SHP77 (cell line): ENCODE measurements at regions not wholly inside any gene's neighbourhood (a gene's known extent, or its start where the extent isn't known, plus 50 kb on each side); places are given as distances from the start of the nearest gene placed in this dataset.
"Not testable (repeated sequence)": the region's sequence is repeated elsewhere in the genome, so short reads cannot be mapped to it uniquely, and the experiment has no call there.

Source experiments
- DNase-seq, 2 experiments: peaks; one replicate each; lab custom pipeline; 2025; lab: John Stamatoyannopoulos, UW

DNA sequence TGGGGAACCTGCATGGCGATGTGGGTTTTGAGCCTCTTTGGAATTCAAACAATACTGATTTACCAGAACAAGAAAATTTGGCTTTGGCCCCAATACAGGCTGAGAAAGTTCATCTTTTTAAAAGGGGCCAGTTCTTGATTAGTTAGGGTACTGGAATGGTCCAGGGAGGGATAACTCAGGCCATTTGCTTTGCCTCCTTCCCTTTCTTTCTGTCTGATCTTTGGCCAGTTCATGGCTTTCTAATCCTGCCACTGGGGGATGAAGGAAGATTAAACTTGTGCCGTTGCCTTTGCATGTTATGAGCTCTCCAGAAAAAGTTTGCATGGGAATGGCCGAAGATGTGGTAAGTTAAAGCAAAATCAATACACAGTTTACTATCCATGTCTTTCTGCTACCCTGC is 78.4 kb downstream of the ADAMTS15 start:
- no peak for DNase-seq

DNA sequence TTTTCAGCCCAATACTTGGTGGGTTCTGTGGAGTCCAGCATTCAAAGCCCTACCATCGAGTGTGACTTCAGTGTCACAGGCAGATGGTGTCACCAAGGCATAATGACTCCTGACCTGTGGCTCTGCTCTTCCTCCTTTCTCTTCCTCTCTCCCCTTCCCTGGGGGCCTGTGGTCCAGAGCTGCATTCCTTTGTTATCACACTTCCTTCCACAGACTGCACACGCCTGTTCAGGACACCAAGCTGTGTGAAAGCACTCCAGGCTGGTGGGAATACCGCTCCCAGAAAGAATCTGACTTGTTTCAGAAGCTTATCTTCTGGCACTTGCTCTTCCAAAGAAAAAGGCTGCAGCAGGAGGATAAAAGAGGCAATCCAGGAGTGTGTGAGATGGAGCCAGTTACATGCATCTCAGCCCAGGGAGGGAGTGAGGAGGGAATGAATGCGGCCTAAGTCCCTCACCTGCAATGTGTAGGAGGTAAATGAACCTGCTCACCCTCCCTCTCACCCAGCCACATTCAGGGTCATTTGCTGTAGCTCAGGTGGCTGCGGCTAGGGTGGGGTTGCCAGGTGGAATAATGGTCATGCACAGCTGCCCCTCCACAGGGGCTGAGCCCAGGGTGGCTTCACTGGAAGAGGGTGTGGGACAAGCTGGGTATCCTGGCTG is 79.3 kb downstream of the ADAMTS15 start:
- DNase-seq: no peak

- no peak for DNase-seq
Observed at GRCh38 chr11:130528298-130529261, 80.1 kb downstream of the ADAMTS15 start.

DNA sequence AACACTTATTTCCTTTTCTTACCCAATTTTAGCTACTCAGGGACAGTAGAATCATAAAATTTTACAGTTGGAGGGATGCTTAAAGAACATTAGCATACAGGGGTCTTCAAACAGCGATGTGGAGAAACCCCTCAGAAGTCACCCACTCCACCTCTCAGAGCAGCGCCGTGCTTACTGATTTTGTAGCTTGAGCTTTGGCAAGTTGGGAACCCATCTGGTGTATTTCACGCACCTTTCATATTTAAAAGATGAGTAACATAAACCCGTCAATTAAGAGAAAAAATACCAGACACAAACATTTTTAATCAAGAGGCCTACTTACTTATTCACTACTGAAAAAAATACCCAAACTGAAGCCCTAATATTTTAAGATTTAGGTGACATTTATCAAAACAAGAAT is 80.9 kb downstream of the ADAMTS15 start:
- no peak for DNase-seq

DNA sequence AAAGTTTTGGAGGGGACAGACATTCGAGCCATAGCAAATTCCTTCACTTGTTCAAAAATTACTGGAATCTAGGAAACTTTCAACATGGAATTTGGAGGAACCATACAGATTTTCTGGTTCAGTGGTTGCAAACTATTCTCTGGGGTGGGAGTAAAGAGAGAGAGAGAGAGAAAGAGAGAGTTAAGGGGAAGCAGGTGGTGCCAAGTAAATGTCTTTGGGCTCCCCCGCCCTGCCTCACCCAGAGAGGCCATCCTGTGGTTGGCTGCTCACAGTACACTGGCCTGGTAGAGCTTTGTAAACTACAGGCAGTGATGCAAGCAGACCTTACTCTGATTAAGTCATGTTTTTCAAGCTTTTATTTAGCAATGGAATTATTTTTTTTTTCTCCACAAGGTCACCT is 82.6 kb downstream of the ADAMTS15 start:
- DNase-seq: no peak

DNA sequence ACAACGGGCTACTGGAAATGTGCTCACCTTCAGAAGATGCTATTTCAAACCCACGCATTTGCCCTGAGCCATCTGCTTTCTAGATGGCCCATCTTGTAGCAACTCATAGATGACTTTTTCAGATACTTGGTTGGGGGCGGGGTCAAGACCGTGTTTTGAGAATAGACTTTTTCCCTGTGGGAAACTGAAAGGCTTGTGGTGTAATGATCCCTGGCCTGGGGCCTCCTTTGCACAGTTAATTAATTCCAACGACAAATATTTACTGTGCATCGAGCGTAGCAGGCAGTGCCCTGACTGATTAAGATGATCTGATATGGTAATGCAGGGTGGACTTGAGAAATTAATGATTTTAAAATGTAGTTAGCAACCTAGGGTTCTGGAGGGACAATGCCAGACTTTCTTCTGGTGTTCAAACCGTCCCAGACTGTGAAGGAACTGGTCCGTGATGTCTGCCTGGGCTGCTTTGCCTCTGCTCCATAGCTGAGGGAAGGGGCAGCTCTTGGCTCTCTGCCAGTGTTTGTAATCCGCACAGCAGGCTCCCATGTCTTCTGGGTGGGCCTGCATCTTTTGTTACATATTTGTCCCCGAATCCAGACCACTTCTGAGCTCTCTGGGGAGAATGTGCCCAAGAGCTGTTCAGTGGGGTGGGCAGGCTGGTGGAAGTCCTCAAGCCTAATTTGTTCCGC is 84.8 kb downstream of the ADAMTS15 start:
- DNase-seq: no peak

DNA sequence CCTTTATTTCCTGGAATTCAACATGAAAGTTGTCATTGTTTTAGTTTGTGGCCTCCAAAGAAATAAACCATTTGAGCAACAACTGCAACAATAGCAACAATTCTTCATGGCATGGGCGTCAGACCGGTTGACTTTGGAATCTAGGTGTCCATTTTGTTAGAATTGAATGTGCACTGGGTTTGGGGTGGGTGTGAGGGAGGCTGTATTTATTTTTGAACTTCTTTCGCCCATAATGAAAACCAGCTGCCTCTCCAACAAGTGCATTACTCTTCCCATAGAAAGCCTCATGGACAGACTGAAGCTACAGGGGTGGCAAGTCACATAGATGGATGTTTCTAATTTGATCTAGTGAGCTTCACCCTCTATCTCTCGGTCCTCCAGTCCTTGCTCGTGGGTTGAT is 85.4 kb downstream of the ADAMTS15 start:
- DNase-seq: no peak

GRCh38 chr11:130534551-130534950 is 86.1 kb downstream of the ADAMTS15 start:
- DNase-seq: no peak

DNA sequence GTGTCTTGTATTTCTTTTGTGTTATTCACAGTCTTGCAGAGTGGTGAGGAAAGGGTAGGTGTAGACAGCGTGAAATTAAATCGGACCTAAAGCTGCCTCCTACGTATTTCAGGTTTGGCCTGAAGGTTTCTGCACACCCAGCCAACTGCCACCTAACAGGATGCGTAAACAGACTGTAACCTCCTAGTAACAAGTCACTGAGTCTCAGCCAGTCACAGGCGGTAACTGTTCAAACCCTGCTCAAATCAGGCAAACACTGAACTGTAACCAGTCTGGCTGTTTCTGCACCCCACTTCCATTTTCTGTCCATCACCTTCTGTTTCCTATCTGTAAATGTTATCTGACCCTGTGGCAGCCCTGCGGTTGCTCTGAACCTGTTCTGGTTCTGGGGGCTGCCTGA is 87.1 kb downstream of the ADAMTS15 start:
- no peak for DNase-seq

DNA sequence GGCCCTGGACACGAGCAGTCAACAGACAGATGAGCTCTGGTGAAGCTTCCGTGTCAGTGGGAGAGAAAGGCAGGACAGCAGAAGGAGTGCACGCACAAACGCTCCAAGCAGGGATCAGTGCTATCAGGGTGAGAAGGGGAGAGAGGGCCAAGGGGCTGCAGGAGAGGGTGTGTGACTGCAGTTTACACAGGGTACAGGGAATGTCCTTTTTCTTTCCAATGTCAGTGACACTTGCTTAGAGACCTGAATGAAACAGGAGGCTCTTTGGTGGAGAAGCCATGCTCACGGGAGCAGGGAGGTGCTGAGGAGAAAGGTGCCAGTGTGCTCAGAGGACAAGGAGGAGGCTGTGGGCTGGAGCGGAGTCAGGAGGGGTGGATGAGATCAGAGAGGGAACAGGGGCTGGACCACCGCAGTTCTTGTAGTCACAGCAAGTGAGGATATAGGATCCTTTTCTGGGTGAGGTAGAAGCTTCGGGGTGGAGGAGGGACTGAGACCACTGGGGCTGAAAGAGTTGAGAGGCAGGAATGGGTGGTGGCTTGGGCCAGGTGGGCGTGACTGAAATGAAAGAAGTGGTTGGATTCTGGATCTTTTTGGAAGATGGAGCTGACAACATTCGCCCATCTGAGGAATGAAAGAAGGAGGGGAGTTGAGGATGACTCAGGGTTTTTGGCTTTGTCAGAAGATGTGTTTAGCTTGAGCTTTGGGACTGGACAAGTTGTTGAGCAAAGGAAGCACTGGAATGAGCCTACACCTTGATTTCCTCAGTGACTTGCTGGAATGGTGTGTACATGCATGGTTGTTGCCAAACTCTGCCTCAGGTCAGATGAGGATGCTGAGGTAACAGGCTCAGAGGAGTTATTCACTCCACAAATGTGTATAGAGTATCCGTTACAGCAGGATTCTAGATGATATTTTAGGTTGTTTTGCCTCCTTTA is 87.9 kb downstream of the ADAMTS15 start:
- no peak for DNase-seq

DNA sequence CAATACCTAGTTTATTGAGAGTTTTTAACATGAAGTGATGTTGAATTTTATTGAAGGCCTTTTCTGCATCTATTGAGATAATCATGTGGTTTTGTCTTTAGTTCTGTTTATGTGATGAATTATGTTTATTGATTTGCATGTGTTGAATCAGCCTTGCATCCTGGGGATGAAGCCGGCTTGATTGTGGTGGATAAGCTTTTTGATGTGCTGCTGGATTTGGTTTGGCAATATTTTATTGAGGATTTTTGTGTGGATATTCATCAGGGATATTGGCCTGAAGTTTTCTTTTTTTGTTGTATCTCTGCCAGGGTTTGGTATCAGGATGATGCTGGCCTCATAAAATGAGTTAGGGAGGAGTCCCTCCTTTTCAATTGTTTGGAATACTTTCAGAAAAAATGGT is 91.2 kb downstream of the ADAMTS15 start:
- DNase-seq: not testable (repeated sequence)

DNA sequence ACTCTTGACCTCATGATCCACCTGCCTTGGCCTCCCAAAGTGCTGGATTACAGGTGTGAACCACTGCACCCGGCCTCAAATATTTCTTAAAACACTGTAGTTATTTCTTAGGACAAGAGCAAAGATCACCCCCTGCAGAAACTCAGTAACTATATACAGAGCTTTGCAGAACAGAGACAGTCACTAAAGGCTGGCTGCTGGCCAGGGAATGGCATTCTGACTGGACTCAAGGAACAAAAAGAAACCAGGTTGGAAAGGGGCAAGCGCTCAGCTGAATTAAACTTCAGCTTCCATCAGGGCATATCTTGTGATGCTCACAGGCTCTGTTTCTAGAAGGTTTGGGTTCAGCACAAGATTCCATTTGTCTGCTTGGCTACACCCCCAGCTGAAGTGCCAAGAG is 95.8 kb downstream of the ADAMTS15 start:
- no peak for DNase-seq

- no peak for DNase-seq
Observed at GRCh38 chr11:130545449-130546072, 97.1 kb downstream of the ADAMTS15 start.

DNA sequence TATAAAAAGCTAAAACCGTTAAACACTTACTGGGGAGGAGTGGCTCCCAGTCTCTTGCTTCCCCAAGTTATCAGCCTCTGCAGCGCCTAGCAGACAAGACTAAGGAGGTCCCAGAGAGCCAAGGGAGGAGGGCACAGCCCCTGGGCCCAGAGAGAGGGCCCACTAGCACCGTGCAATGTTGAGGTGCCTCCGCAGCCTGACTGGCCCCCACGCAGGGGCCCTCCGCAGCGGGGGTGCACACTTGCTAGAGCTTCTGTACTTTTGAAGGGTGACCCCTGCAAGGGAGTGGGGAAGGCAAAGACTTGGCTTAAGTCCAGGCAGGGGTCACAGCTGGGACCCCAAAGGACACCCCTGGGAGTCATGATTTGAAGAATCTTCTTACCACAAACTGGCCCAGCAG is 98.0 kb downstream of the ADAMTS15 start:
- no peak for DNase-seq

GRCh38 chr11:130546901-130547694 is 98.7 kb downstream of the ADAMTS15 start:
- no peak for DNase-seq

- no peak for DNase-seq
Observed at GRCh38 chr11:130547761-130548490, 99.5 kb downstream of the ADAMTS15 start.

- no peak for DNase-seq
Observed at GRCh38 chr11:130548491-130548833, 100.0 kb downstream of the ADAMTS15 start.

DNA sequence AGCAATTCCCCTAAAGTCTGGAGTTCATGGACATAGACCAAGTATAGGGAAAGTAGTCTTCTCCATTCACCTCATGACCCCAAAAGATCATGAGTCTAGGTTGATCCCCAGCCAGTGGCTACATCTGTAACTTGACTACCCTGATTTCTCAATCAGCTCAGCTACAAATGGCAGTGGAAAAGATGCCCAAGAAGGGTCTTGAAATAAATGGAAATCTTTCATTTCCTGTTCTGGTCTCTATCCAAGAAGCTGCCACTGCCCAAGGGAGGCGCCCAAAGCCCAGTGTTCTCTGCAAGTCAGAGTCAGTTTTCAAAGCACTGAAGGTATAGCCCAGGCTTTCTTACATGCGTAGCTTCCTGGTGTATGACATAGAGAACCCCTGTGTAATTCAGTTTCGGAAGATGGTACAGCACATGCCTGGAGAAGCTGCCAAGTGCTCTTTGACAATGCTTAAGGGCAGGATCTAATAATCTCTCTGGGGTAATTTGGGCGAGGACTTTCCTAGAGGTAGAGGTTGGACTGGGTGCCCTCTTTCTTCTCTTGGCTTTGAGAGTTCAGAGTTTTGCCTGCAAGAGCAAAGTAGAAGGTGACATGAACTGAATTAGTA is 101.1 kb downstream of the ADAMTS15 start:
- no peak for DNase-seq

GRCh38 chr11:130550150-130550549 is 101.7 kb downstream of the ADAMTS15 start:
- no peak for DNase-seq
